ENCODE measurements at regions not wholly inside any gene's neighbourhood (a gene's known extent, or its start where the extent isn't known, plus 50 kb on each side); places are given as distances from the start of the nearest gene placed in this dataset.

- Histone ChIP-seq H3K23ac (ENCODE audit: insufficient read length) (no peak overlapping the region), H2AK5ac (ENCODE audit: low read depth, low read length) (no peak overlapping the region), H2BK120ac (replicated peaks; ENCODE audit: low read depth, low read length) (no peak overlapping the region), H3K14ac (ENCODE audit: insufficient read length) (no peak overlapping the region), H2BK15ac (ENCODE audit: low read length) (no peak overlapping the region), H3K4me1 (replicated peaks in 1 of 4; ENCODE audit: control insufficient read depth in 3 of 4, insufficient read depth in 4 of 4, low read length in 3 of 4) (no peaks in the 10 kb centered on the region), H3K36me3 (ENCODE audit: control insufficient read depth in 2 of 4, insufficient read depth in 4 of 4, low read length in 3 of 4) (no peaks in the 10 kb centered on the region), H4K91ac (replicated peaks; ENCODE audit: insufficient read length, low read length) (no peak overlapping the region), H3K18ac (ENCODE audit: extremely low read depth, low read length) (no peak overlapping the region), H2BK5ac (ENCODE audit: low read depth, low read length) (no peak overlapping the region), H2BK12ac (ENCODE audit: low read depth, low read length) (no peak overlapping the region), H3K56ac (replicated peaks; ENCODE audit: insufficient read length, low read depth, low read length) (no peak overlapping the region), H3K79me2 (ENCODE audit: control insufficient read depth in 1 of 2, insufficient read depth in 2 of 2, low read length in 2 of 2) (no peaks in the 10 kb centered on the region), H3K4me2 (ENCODE audit: insufficient read depth in 1 of 2, low read depth in 2 of 2, low read length in 2 of 2) (no peak overlapping the region), H3K23me2 (ENCODE audit: low read depth, low read length) (no peaks in the 10 kb centered on the region), H3K9ac (replicated peaks in 1 of 4; ENCODE audit: extremely low read depth in 1 of 4, low read depth in 3 of 4, low read length in 3 of 4) (no peak overlapping the region), H3K27me3 (replicated peaks in 1 of 4; ENCODE audit: control insufficient read depth in 3 of 4, extremely low read depth in 1 of 4, insufficient read depth in 3 of 4, low read length in 3 of 4) (no peaks in the 10 kb centered on the region), H3K79me1 (ENCODE audit: low read depth, low read length) (no peaks in the 10 kb centered on the region), H2BK20ac (ENCODE audit: low read length) (no peak overlapping the region), H4K5ac (ENCODE audit: insufficient read length, low read depth, low read length) (no peak overlapping the region), H3K9me3 (ENCODE audit: insufficient read depth in 2 of 2, low read depth in 1 of 2, low read length in 1 of 2) (peaks cover 0 to 4% of the 10 kb centered on the region in 2 experiments; a peak in 1 of 4 replicates), H3K4ac (replicated peaks; ENCODE audit: insufficient read length, low read depth, low read length) (no peak overlapping the region), H3K27ac (ENCODE audit: low read depth, low read length) (no peak overlapping the region), H3K4me3 (ENCODE audit: extremely low read depth in 1 of 4, insufficient read depth in 2 of 4, low read depth in 3 of 4, low read length in 4 of 4) (no peak overlapping the region), H4K8ac (ENCODE audit: extremely low read depth, insufficient read depth, low read length) (no peak overlapping the region), H2AFZ (ENCODE audit: low read length) (no peak overlapping the region), H4K20me1 (replicated peaks in 1 of 2; ENCODE audit: control insufficient read depth in 1 of 2, insufficient read depth in 2 of 2, low read length in 2 of 2) (no peaks in the 10 kb centered on the region)
- no peak for FAIRE-seq
- POLR2A ChIA-PET (ENCODE audit: partially characterized antibody) = no interaction called here
- 99% methylated on average over 7 of the region's 7 CpGs; no CpG with 5 or more reads in 1 of the 2 experiments for WGBS, 2 experiments (ENCODE audit: extremely low coverage in 1 of 2, insufficient coverage in 1 of 2, insufficient read length in 1 of 2, insufficient replicate concordance in 2 of 2, low coverage in 1 of 2, low lambda C conversion rate in 2 of 2, missing lambda C conversion rate in 1 of 2)
- no peak for DNase-seq (ENCODE audit: low read depth in 1 of 2, low spot score in 2 of 2)
- CTCF ChIA-PET (ENCODE audit: partially characterized antibody) = interaction anchor here (0.6 to 3.1 kb wide), 3 partner anchors 8 to 482 kb away, joined by 3 to 20 read pairs (median 4); no protein-coding TSS in a partner anchor
- no peak for TF ChIP-seq TEAD4 (IDR thresholded peaks at IDR 0.05; ENCODE audit: low read depth, low read length)
- no peak for TF ChIP-seq HDAC6 (IDR thresholded peaks at IDR 0.05; ENCODE audit: low read depth, low read length)
- no peak for TF ChIP-seq CHD1 (IDR thresholded peaks at IDR 0.05; ENCODE audit: low read depth, low read length)
- no peak for TF ChIP-seq ZNF274 (IDR thresholded peaks at IDR 0.05; ENCODE audit: borderline replicate concordance, extremely low read depth, low read length)
- no peak for TF ChIP-seq POU5F1 (IDR thresholded peaks at IDR 0.05; ENCODE audit: low read depth, low read length)
- no peak for TF ChIP-seq RNF2 (IDR thresholded peaks at IDR 0.05; ENCODE audit: borderline replicate concordance, low read depth, low read length, missing control alignments, poor library complexity, severe bottlenecking)
- no peak for TF ChIP-seq CTCF (IDR thresholded peaks at IDR 0.05; ENCODE audit: control extremely low read depth in 1 of 3, insufficient read depth in 1 of 3, low read depth in 1 of 3, low read length in 3 of 3)
- TF ChIP-seq CBX5 (IDR thresholded peaks at IDR 0.05; ENCODE audit: low read depth, low read length) = no peak
- TF ChIP-seq MAX (IDR thresholded peaks at IDR 0.05) = no peak
- no peak for TF ChIP-seq EP300 (IDR thresholded peaks at IDR 0.05; ENCODE audit: borderline replicate concordance in 1 of 2, low read depth in 2 of 2, low read length in 2 of 2)
- no peak for TF ChIP-seq BCL11A (IDR thresholded peaks at IDR 0.05; ENCODE audit: low read depth in 2 of 2, low read length in 2 of 2)
- TF ChIP-seq BACH1 (IDR thresholded peaks at IDR 0.05; ENCODE audit: low read length) = no peak
These were observed 127.5 kb upstream of the SUCLG2 start for GRCh38 chr3:67781871-67782270.
